B cell (primary cell): ENCODE measurements at regions not wholly inside any gene's neighbourhood (a gene's known extent, or its start where the extent isn't known, plus 50 kb on each side); places are given as distances from the start of the nearest gene placed in this dataset.

ENCODE experiments used
- ATAC-seq: fragments of 200-7000 bp; cut with Tn5 transposase; one replicate; pipeline ENCODE4 v1.10.0; 2021; ENCODE audit warnings: low read depth, mild to moderate bottlenecking, moderate number of reproducible peaks, moderate library complexity
- CTCF ChIA-PET: fragments of 350-600 bp; sonication (Branson Sonifier 250); formaldehyde crosslinking; loops from one replicate; lab custom pipeline; 2021; ENCODE audit warnings: antibody characterized with exemption, inconsistent platforms; lab: Charles Lee
- POLR2A ChIA-PET: fragments of 350-600 bp; sonication (Branson Sonifier 250); formaldehyde crosslinking; loops from one replicate; lab custom pipeline; 2021; ENCODE audit warnings: antibody characterized with exemption; lab: Charles Lee
- DNase-seq: peaks from one replicate; pipeline ENCODE4 v3.0.0; 2013
- H2AFZ ChIP-seq: 2 replicates; pipeline ENCODE4 v1.6.1; 2012; ENCODE audit warnings: mild to moderate bottlenecking, low read depth, low read length; ENCODE audit not compliant: insufficient read depth, poor library complexity, severe bottlenecking
- H3K27ac ChIP-seq, 2 donors: 1 replicate in 1 of 2; 2 replicates in 1 of 2; pipeline ENCODE4 v1.5.1; 2012 to 2013; ENCODE audit warnings: low read length in 2 of 2, mild to moderate bottlenecking in 2 of 2, moderate library complexity in 1 of 2
- H3K27me3 ChIP-seq, 4 experiments: fragments of 200-600 bp in 1 of 4; sonication (generic) in 1 of 4; replicated peaks in 1 of 4; 1 replicate in 2 of 4; 2 replicates in 2 of 4; pipeline versions ENCODE4 v1.6.1 to v1.7.0; 2013 to 2016; ENCODE audit warnings: low read length in 3 of 4, mild to moderate bottlenecking in 2 of 4, mixed read lengths in 1 of 4, moderate library complexity in 1 of 4; ENCODE audit not compliant: insufficient read depth in 4 of 4, control insufficient read depth in 3 of 4; ENCODE audit errors: control extremely low read depth in 1 of 4
- H3K36me3 ChIP-seq, 2 experiments: replicated peaks in 1 of 2; 1 replicate in 1 of 2; 2 replicates in 1 of 2; pipeline versions ENCODE4 v1.6.1 to v1.7.1; 2013; ENCODE audit warnings: low read length in 1 of 2; ENCODE audit not compliant: insufficient read depth in 2 of 2, control insufficient read depth in 1 of 2; ENCODE audit errors: control extremely low read depth in 1 of 2, extremely low read depth in 1 of 2
- H3K4me1 ChIP-seq, 2 donors: fragments of 200-600 bp in 1 of 2; sonication (generic) in 1 of 2; 1 replicate in 1 of 2; 2 replicates in 1 of 2; pipeline versions ENCODE4 v1.5.1 to v1.6.1; 2013 to 2017; ENCODE audit warnings: low read length in 2 of 2; ENCODE audit not compliant: control insufficient read depth in 2 of 2, insufficient read depth in 2 of 2
- H3K4me2 ChIP-seq: replicated peaks from 2 replicates; pipeline ENCODE3; 2012; ENCODE audit warnings: mild to moderate bottlenecking, low read depth, low read length; ENCODE audit not compliant: poor library complexity, severe bottlenecking
- H3K4me3 ChIP-seq, 5 experiments: fragments of 200-600 bp in 1 of 5; sonication (generic) in 1 of 5; 1 replicate in 3 of 5; 2 replicates in 2 of 5; pipeline versions ENCODE4 v1.5.1 to v1.7.0; 2011 to 2016; ENCODE audit warnings: low read length in 4 of 5, mild to moderate bottlenecking in 4 of 5, low read depth in 2 of 5, control low read depth in 1 of 5, moderate library complexity in 1 of 5; ENCODE audit not compliant: insufficient read depth in 1 of 5; ENCODE audit errors: control extremely low read depth in 1 of 5, extremely low read depth in 1 of 5
- H3K79me2 ChIP-seq: fragments of 200-600 bp; sonication (generic); one replicate; pipeline ENCODE4 v1.6.0; 2016; ENCODE audit warnings: low read length; ENCODE audit not compliant: control insufficient read depth, insufficient read depth
- H3K9ac ChIP-seq: fragments of 200-600 bp; sonication (generic); 2 replicates; pipeline ENCODE4 v1.6.1; 2017; ENCODE audit warnings: mild to moderate bottlenecking, low read length, moderate library complexity
- H3K9me3 ChIP-seq, 3 donors: one replicate each; pipeline versions ENCODE4 v1.6.1 to v1.7.1; 2013; ENCODE audit warnings: low read length in 2 of 3; ENCODE audit not compliant: control insufficient read depth in 2 of 3, insufficient read depth in 1 of 3; ENCODE audit errors: control extremely low read depth in 1 of 3
- H4K20me1 ChIP-seq: 2 replicates; pipeline ENCODE4 v1.6.0; 2012; ENCODE audit warnings: mild to moderate bottlenecking, low read length; ENCODE audit not compliant: insufficient read depth, control insufficient read depth, poor library complexity, severe bottlenecking
- H3K27ac Mint-ChIP-seq: one replicate; pipeline ENCODE4 v1.8.0; 2021; ENCODE audit warnings: mixed read lengths
- H3K27me3 Mint-ChIP-seq: one replicate; pipeline ENCODE4 v1.8.0; 2021; ENCODE audit warnings: mixed read lengths
- H3K4me1 Mint-ChIP-seq: one replicate; pipeline ENCODE4 v1.8.0; 2021; ENCODE audit warnings: mixed read lengths
- H3K4me3 Mint-ChIP-seq: one replicate; pipeline ENCODE4 v1.8.0; 2021; ENCODE audit warnings: mixed read lengths
- H3K9me3 Mint-ChIP-seq: one replicate; pipeline ENCODE4 v1.8.0; 2022; ENCODE audit warnings: mixed read lengths; ENCODE audit not compliant: insufficient read depth
- CTCF ChIP-seq: fragments of 200-600 bp; IDR thresholded peaks from one replicate; pipeline ENCODE4 v1.8.0; 2022; ENCODE audit warnings: antibody characterized with exemption, mild to moderate bottlenecking
- EZH2 ChIP-seq: IDR thresholded peaks from 2 replicates; pipeline ENCODE4 v1.6.1; 2012; ENCODE audit warnings: borderline replicate concordance, low read depth, mild to moderate bottlenecking, moderate library complexity, low read length; ENCODE audit not compliant: insufficient read depth, poor library complexity, severe bottlenecking
- WGBS: methylation state at CpG from one replicate; pipeline ENCODE4 v1.1.5; 2013; ENCODE audit warnings: missing lambda C conversion rate; ENCODE audit not compliant: insufficient coverage; 5-methylcytosine and 5-hydroxymethylcytosine counted together
- intact Hi-C: fragments of 100-400 bp; cut with micrococcal nuclease; formaldehyde crosslinking; loops from one replicate; pipeline ENCODE4 v1.10.0; 2022

- ATAC-seq = no peak
- TF ChIP-seq CTCF (no peak), EZH2 (no peak)
- ChIA-PET CTCF (no interaction called here), POLR2A (no interaction called here)
- H4K20me1 ChIP-seq = no peaks in the 10 kb centered on the region
- no peaks in the 10 kb centered on the region for H3K4me1 ChIP-seq
- Mint-ChIP-seq H3K9me3 (no peaks in the 10 kb centered on the region), H3K4me3 (no peak overlapping the region), H3K27me3 (no peaks in the 10 kb centered on the region), H3K27ac (no peak overlapping the region), H3K4me1 (no peaks in the 10 kb centered on the region)
- no peak overlapping the region for H3K9ac ChIP-seq
- 100% methylated on average over 1 of the region's 4 CpGs for WGBS
- intact Hi-C loops = no loop called here
- H2AFZ ChIP-seq = no peak overlapping the region
- no peak overlapping the region for H3K4me2 ChIP-seq
- no peak overlapping the region for H3K4me3 ChIP-seq
- H3K79me2 ChIP-seq = no peaks in the 10 kb centered on the region
- DNase-seq = no peak
- no peaks in the 10 kb centered on the region for H3K27me3 ChIP-seq
- no peaks in the 10 kb centered on the region for H3K36me3 ChIP-seq
- no peaks in the 10 kb centered on the region for H3K9me3 ChIP-seq
- no peak overlapping the region for H3K27ac ChIP-seq
Observed at GRCh38 chr18:39698436-39698835, 2132.8 kb upstream of the CELF4 start.

- H3K4me3 ChIP-seq = no peak overlapping the region
- H3K27ac ChIP-seq = no peak overlapping the region
- H3K27me3 ChIP-seq = no peaks in the 10 kb centered on the region
- H3K9me3 ChIP-seq = peaks cover 0 to 4% (median 0%) of the 10 kb centered on the region in 3 donors
- no peaks in the 10 kb centered on the region for H4K20me1 ChIP-seq
- H3K4me2 ChIP-seq = no peak overlapping the region
- POLR2A ChIA-PET = no interaction called here
- no peak for DNase-seq
- H3K9ac ChIP-seq = no peak overlapping the region
- CTCF ChIA-PET = no interaction called here
- WGBS = no CpG with 5 or more reads among the region's 1 CpG
- no peak for ATAC-seq
- TF ChIP-seq EZH2 (no peak), CTCF (no peak)
- intact Hi-C loops = no loop called here
- Mint-ChIP-seq H3K9me3 (no peaks in the 10 kb centered on the region), H3K27ac (no peak overlapping the region), H3K4me3 (no peak overlapping the region), H3K4me1 (no peaks in the 10 kb centered on the region), H3K27me3 (no peaks in the 10 kb centered on the region)
- H2AFZ ChIP-seq = no peak overlapping the region
- no peaks in the 10 kb centered on the region for H3K79me2 ChIP-seq
- H3K4me1 ChIP-seq = no peaks in the 10 kb centered on the region
- no peaks in the 10 kb centered on the region for H3K36me3 ChIP-seq
Observed at GRCh38 chr18:39693359-39693758, 2127.8 kb upstream of the CELF4 start.
